IMR-90 (cell line): ENCODE measurements at regions not wholly inside any gene's neighbourhood (a gene's known extent, or its start where the extent isn't known, plus 50 kb on each side); places are given as distances from the start of the nearest gene placed in this dataset.

Experiments used
- ATAC-seq: fragments of 200-7000 bp; cut with Tn5 transposase; 2 replicates; pipeline ENCODE4 v1.9.1; 2020; ENCODE audit warnings: low read depth, mild to moderate bottlenecking, moderate library complexity
- BruUV-seq: library from RNA; stranded (reverse); fragments of 400-500 nt; replicated peaks from 2 replicates; lab custom pipeline; 2021; lab: Mats Ljungman, UMichigan
- CTCF ChIA-PET: fragments of 300-600 bp; formaldehyde crosslinking; extraction: SDS; loops from one replicate; lab custom pipeline; 2021; ENCODE audit warnings: antibody characterized with exemption; lab: Yijun Ruan, JAX
- POLR2A ChIA-PET: fragments of 300-600 bp; sonication (Branson Sonifier 250); formaldehyde crosslinking; loops from one replicate; lab custom pipeline; 2022; ENCODE audit warnings: antibody characterized with exemption; ENCODE audit not compliant: unreplicated experiment; lab: Charles Lee
- DNase-seq: peaks from one replicate; pipeline ENCODE4 v3.0.0; 2013
- H2AFZ ChIP-seq: replicated peaks from 2 replicates; pipeline ENCODE3; 2013; ENCODE audit warnings: low read length, mild to moderate bottlenecking; ENCODE audit not compliant: poor library complexity
- H2AK5ac ChIP-seq: 2 replicates; pipeline ENCODE4 v1.6.1; 2013; ENCODE audit warnings: low read depth, low read length, inconsistent platforms
- H2AK9ac ChIP-seq: replicated peaks from 2 replicates; pipeline ENCODE3; 2013; ENCODE audit warnings: mild to moderate bottlenecking, low read depth, low read length, moderate library complexity; ENCODE audit not compliant: poor library complexity
- H2BK120ac ChIP-seq: 2 replicates; pipeline ENCODE4 v1.6.1; 2013; ENCODE audit warnings: low read depth, low read length, inconsistent platforms
- H2BK15ac ChIP-seq: 3 replicates; pipeline ENCODE4 v1.6.1; 2013; ENCODE audit warnings: low read depth, low read length, inconsistent platforms
- H2BK20ac ChIP-seq: 2 replicates; pipeline ENCODE4 v1.6.1; 2013; ENCODE audit warnings: low read depth, mild to moderate bottlenecking, inconsistent platforms, low read length, moderate library complexity
- H2BK5ac ChIP-seq: 2 replicates; pipeline ENCODE4 v1.6.1; 2013; ENCODE audit warnings: mild to moderate bottlenecking, low read depth, low read length, inconsistent platforms; ENCODE audit not compliant: poor library complexity, severe bottlenecking
- H3K14ac ChIP-seq: replicated peaks from 2 replicates; pipeline ENCODE4 v1.6.1; 2013; ENCODE audit warnings: low read depth, low read length, inconsistent platforms
- H3K18ac ChIP-seq: 2 replicates; pipeline ENCODE4 v1.6.1; 2013; ENCODE audit warnings: low read depth, low read length, control low read depth
- H3K23ac ChIP-seq: 2 replicates; pipeline ENCODE4 v1.6.1; 2013; ENCODE audit warnings: low read depth, low read length, inconsistent platforms
- H3K27ac ChIP-seq: 2 replicates; pipeline ENCODE4 v1.5.1; 2013; ENCODE audit warnings: mild to moderate bottlenecking, control low read depth, low read length; ENCODE audit not compliant: insufficient read depth
- H3K27me3 ChIP-seq: 2 replicates; pipeline ENCODE4 v1.6.1; 2013; ENCODE audit warnings: low read length; ENCODE audit not compliant: control insufficient read depth, insufficient read depth
- H3K36me3 ChIP-seq: 2 replicates; pipeline ENCODE4 v1.6.1; 2013; ENCODE audit warnings: low read length, mixed read lengths; ENCODE audit not compliant: control insufficient read depth, insufficient read depth
- H3K4ac ChIP-seq: 2 replicates; pipeline ENCODE4 v1.6.1; 2013; ENCODE audit warnings: low read depth, low read length, inconsistent platforms
- H3K4me1 ChIP-seq: 2 replicates; pipeline ENCODE4 v1.6.1; 2013; ENCODE audit warnings: low read length, mixed read lengths; ENCODE audit not compliant: control insufficient read depth, insufficient read depth
- H3K4me2 ChIP-seq: 2 replicates; pipeline ENCODE4 v1.6.1; 2013; ENCODE audit warnings: low read depth, mild to moderate bottlenecking, control low read depth, low read length, moderate library complexity
- H3K4me3 ChIP-seq: 2 replicates; pipeline ENCODE4 v1.5.1; 2013; ENCODE audit warnings: low read depth, mild to moderate bottlenecking, control low read depth, low read length, moderate library complexity; ENCODE audit not compliant: insufficient read depth
- H3K56ac ChIP-seq: 2 replicates; pipeline ENCODE4 v1.6.1; 2013; ENCODE audit warnings: low read length, inconsistent platforms; ENCODE audit not compliant: insufficient read depth; ENCODE audit errors: extremely low read depth
- H3K79me1 ChIP-seq, 2 experiments: 2 replicates each; pipeline ENCODE4 v1.6.1; 2013; ENCODE audit warnings: low read length in 2 of 2, inconsistent platforms in 1 of 2, low read depth in 1 of 2
- H3K9ac ChIP-seq: 2 replicates; pipeline ENCODE4 v1.6.1; 2013; ENCODE audit warnings: low read depth, low read length, control low read depth
- H3K9me1 ChIP-seq: 2 replicates; pipeline ENCODE4 v1.6.1; 2013; ENCODE audit warnings: low read length, inconsistent platforms; ENCODE audit not compliant: insufficient read depth
- H3K9me3 ChIP-seq: 2 replicates; pipeline ENCODE4 v1.6.1; 2013; ENCODE audit warnings: low read length; ENCODE audit not compliant: control insufficient read depth, insufficient read depth
- H4K20me1 ChIP-seq: 2 replicates; pipeline ENCODE4 v1.6.1; 2013; ENCODE audit warnings: low read length, inconsistent platforms; ENCODE audit not compliant: insufficient read depth
- H4K5ac ChIP-seq: 2 replicates; pipeline ENCODE4 v1.6.1; 2013; ENCODE audit warnings: mild to moderate bottlenecking, low read depth, low read length, control low read depth
- H4K8ac ChIP-seq, 2 experiments: 2 replicates each; pipeline ENCODE4 v1.6.1; 2013; ENCODE audit warnings: low read depth in 2 of 2, low read length in 2 of 2, control low read depth in 1 of 2, inconsistent platforms in 1 of 2
- H4K91ac ChIP-seq: 2 replicates; pipeline ENCODE4 v1.6.1; 2013; ENCODE audit warnings: low read depth, low read length, inconsistent platforms; ENCODE audit not compliant: insufficient read depth
- ELK1 ChIP-seq: fragments of 150-350 bp; IDR thresholded peaks from 2 replicates; pipeline ENCODE4 v1.6.1; 2016; ENCODE audit warnings: low read depth, mild to moderate bottlenecking, low read length, moderate library complexity, borderline replicate concordance
- MAFK ChIP-seq: IDR thresholded peaks from 2 replicates; pipeline ENCODE4 v1.6.1; 2012; ENCODE audit warnings: low read depth, low read length, improper control_type of control experiment
- POLR2A ChIP-seq: IDR thresholded peaks from 2 replicates; pipeline ENCODE4 v1.6.1; 2012; ENCODE audit warnings: mild to moderate bottlenecking, low read depth, low read length
- USF2 ChIP-seq: fragments of 150-350 bp; IDR thresholded peaks from 2 replicates; pipeline ENCODE4 v1.6.1; 2017; ENCODE audit warnings: mild to moderate bottlenecking, antibody characterized with exemption, low read length, low read depth
- WGBS, 2 experiments: methylation state at CpG; one replicate each; pipeline versions ENCODE4 v1.1.5 to v1.1.7; 2013; ENCODE audit warnings: missing lambda C conversion rate in 2 of 2; ENCODE audit not compliant: insufficient read length in 1 of 2; ENCODE audit errors: extremely low coverage in 2 of 2; 5-methylcytosine and 5-hydroxymethylcytosine counted together
- dilution Hi-C: fragments of 300-500 bp; cut with HindIII; formaldehyde crosslinking; loops from one replicate; pipeline ENCODE4 v1.14.3; 2018; ENCODE audit warnings: low sequenced_read_pairs; ENCODE audit not compliant: unreplicated experiment
- in situ Hi-C: fragments of 300-500 bp; cut with MboI; formaldehyde crosslinking; loops from 3 replicates; pipeline ENCODE4 v1.14.3; 2019; ENCODE audit warnings: low sequenced_read_pairs, inconsistent platforms, mixed read lengths
- intact Hi-C: fragments of 100-400 bp; cut with micrococcal nuclease; formaldehyde crosslinking; loops from 2 replicates; pipeline ENCODE4 v1.10.0; 2022

GRCh38 chr11:134519390-134519750 is 107.3 kb upstream of the B3GAT1 start:
- CTCF ChIA-PET = no interaction called here

More at GRCh38 chr11:134519390-134519750, 107.3 kb upstream of the B3GAT1 start:
- BruUV-seq = no TSS peak
- Histone ChIP-seq H3K79me1 (no peaks in the 10 kb centered on the region), H2BK5ac (no peak overlapping the region), H2BK20ac (no peak overlapping the region), H3K9ac (no peak overlapping the region), H3K27me3 (no peaks in the 10 kb centered on the region), H3K4me2 (no peak overlapping the region), H2AFZ (no peak overlapping the region), H3K9me1 (no peaks in the 10 kb centered on the region), H3K36me3 (no peaks in the 10 kb centered on the region), H4K91ac (no peak overlapping the region), H4K5ac (no peak overlapping the region), H3K27ac (no peak overlapping the region), H3K4ac (no peak overlapping the region), H2AK9ac (no peak overlapping the region), H2BK15ac (no peak overlapping the region), H3K56ac (no peak overlapping the region), H3K4me3 (no peak overlapping the region), H3K4me1 (no peaks in the 10 kb centered on the region), H3K23ac (no peak overlapping the region), H3K9me3 (peaks cover 61% of the 10 kb centered on the region), H3K14ac (no peak overlapping the region), H4K20me1 (no peaks in the 10 kb centered on the region), H2AK5ac (no peak overlapping the region), H4K8ac (no peak overlapping the region), H3K18ac (no peak overlapping the region), H2BK120ac (no peak overlapping the region)
- intact Hi-C loops = no loop called here
- WGBS, 2 experiments = 87% methylated on average over 2 of the region's 6 CpGs; no CpG with 5 or more reads in 1 of the 2 experiments
- no peak for ATAC-seq
- DNase-seq = no peak
- POLR2A ChIA-PET = no interaction called here
- dilution Hi-C loops = no loop called here
- TF ChIP-seq POLR2A (no peak), USF2 (no peak), MAFK (no peak), ELK1 (no peak)
- in situ Hi-C loops = no loop called here
